Testis (tissue), 2 donors: ENCODE measurements at regions not wholly inside any gene's neighbourhood (a gene's known extent, or its start where the extent isn't known, plus 50 kb on each side); places are given as distances from the start of the nearest gene placed in this dataset.

ENCODE experiments used
- POLR2A ChIP-seq: fragments of 450-650 bp; IDR thresholded peaks from one replicate; pipeline ENCODE4 v1.6.1; 2017; ENCODE audit warnings: antibody characterized with exemption, mild to moderate bottlenecking, moderate library complexity
- TF ChIP-seq, protein P1 (sequence below), 3 experiments: fragments of 450-650 bp in 2 of 3; fragments of 200-600 bp in 1 of 3; sonication (generic) in 1 of 3; IDR thresholded peaks; one replicate each; pipeline ENCODE4 v1.5.1; 2016 to 2019; ENCODE audit warnings: antibody characterized with exemption in 3 of 3, mild to moderate bottlenecking in 2 of 3, moderate library complexity in 1 of 3

DNA sequence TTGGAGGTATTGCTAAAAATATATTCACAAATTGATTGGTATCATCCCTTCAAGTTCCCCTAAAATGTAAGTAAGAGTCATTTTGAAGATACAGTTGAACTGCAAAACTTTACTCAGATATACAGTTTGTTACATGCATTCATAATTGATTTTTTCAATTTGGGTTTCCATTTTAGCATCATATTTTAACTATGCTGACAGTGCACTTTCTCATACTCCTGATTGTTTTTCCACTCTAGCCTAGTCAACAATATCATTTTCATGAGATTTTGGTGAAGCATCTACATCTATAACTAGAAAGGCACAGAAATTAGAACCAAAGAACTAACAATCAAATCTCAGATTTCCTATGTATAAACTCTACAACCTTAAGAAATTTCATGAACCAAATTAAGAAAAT is 2850.4 kb upstream of the PCDH20 start:
- TF ChIP-seq, protein P1, sequence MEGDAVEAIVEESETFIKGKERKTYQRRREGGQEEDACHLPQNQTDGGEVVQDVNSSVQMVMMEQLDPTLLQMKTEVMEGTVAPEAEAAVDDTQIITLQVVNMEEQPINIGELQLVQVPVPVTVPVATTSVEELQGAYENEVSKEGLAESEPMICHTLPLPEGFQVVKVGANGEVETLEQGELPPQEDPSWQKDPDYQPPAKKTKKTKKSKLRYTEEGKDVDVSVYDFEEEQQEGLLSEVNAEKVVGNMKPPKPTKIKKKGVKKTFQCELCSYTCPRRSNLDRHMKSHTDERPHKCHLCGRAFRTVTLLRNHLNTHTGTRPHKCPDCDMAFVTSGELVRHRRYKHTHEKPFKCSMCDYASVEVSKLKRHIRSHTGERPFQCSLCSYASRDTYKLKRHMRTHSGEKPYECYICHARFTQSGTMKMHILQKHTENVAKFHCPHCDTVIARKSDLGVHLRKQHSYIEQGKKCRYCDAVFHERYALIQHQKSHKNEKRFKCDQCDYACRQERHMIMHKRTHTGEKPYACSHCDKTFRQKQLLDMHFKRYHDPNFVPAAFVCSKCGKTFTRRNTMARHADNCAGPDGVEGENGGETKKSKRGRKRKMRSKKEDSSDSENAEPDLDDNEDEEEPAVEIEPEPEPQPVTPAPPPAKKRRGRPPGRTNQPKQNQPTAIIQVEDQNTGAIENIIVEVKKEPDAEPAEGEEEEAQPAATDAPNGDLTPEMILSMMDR (IDR thresholded peaks at IDR 0.05) = no peak
- TF ChIP-seq POLR2A = no peak
